Kidney epithelial cell (primary cell): ENCODE measurements at regions not wholly inside any gene's neighbourhood (a gene's known extent, or its start where the extent isn't known, plus 50 kb on each side); places are given as distances from the start of the nearest gene placed in this dataset.

Source experiments
- DNase-seq: peaks from one replicate; pipeline ENCODE4 v3.0.0-alpha.2; 2010; ENCODE audit warnings: low read depth
- H3K27me3 ChIP-seq: 2 replicates; pipeline ENCODE4 v1.6.0; 2011; ENCODE audit warnings: low read length; ENCODE audit not compliant: control insufficient read depth, insufficient read depth
- H3K36me3 ChIP-seq: 2 replicates; pipeline ENCODE4 v1.5.1; 2011; ENCODE audit warnings: low read length; ENCODE audit not compliant: control insufficient read depth, insufficient read depth
- H3K4me3 ChIP-seq: 2 replicates; pipeline ENCODE4 v1.5.1; 2011; ENCODE audit warnings: low read depth, mild to moderate bottlenecking, control low read depth, low read length
- CTCF ChIP-seq: IDR thresholded peaks from 2 replicates; pipeline ENCODE4 v1.5.1; 2011; ENCODE audit warnings: mild to moderate bottlenecking, moderate library complexity, low read length, control low read depth, inconsistent platforms; ENCODE audit not compliant: insufficient read depth, poor library complexity, severe bottlenecking

GRCh38 chr3:184479426-184480126 is 82.0 kb upstream of the EPHB3 start:
- no peak for DNase-seq
- TF ChIP-seq CTCF = no peak
- peaks cover 15% of the 10 kb centered on the region for H3K27me3 ChIP-seq
- no peak overlapping the region for H3K4me3 ChIP-seq
- no peaks in the 10 kb centered on the region for H3K36me3 ChIP-seq

GRCh38 chr3:184480831-184481230 is 80.8 kb upstream of the EPHB3 start:
- DNase-seq = no peak
- Histone ChIP-seq H3K27me3 (peaks cover 11% of the 10 kb centered on the region), H3K36me3 (no peaks in the 10 kb centered on the region), H3K4me3 (no peak overlapping the region)
- no peak for TF ChIP-seq CTCF

- Histone ChIP-seq H3K4me3 (no peak overlapping the region), H3K36me3 (no peaks in the 10 kb centered on the region), H3K27me3 (peaks cover 11% of the 10 kb centered on the region)
- no peak for DNase-seq
- TF ChIP-seq CTCF = no peak
Measured at GRCh38 chr3:184481984-184482671, 79.5 kb upstream of the EPHB3 start.

- Histone ChIP-seq H3K27me3 (peaks cover 17% of the 10 kb centered on the region), H3K36me3 (no peaks in the 10 kb centered on the region), H3K4me3 (no peak overlapping the region)
- DNase-seq = no peak
- TF ChIP-seq CTCF = no peak
Measured at GRCh38 chr3:184485241-184485640, 76.3 kb upstream of the EPHB3 start.

- TF ChIP-seq CTCF = no peak
- Histone ChIP-seq H3K27me3 (peaks cover 21% of the 10 kb centered on the region), H3K4me3 (no peak overlapping the region), H3K36me3 (no peaks in the 10 kb centered on the region)
- no peak for DNase-seq
Measured at GRCh38 chr3:184485906-184486305, 75.7 kb upstream of the EPHB3 start.
